Endothelial cell of umbilical vein (primary cell): ENCODE measurements at regions not wholly inside any gene's neighbourhood (a gene's known extent, or its start where the extent isn't known, plus 50 kb on each side); places are given as distances from the start of the nearest gene placed in this dataset.

ENCODE experiments used
- BruUV-seq: library from RNA; stranded (reverse); fragments of 400-500 nt; replicated peaks from 2 replicates; lab custom pipeline; 2021; lab: Mats Ljungman, UMichigan
- CTCF ChIA-PET: fragments of 300-600, 350-600 bp; sonication (Branson Sonifier 250); formaldehyde crosslinking; loops from one replicate; lab custom pipeline; 2021; ENCODE audit warnings: antibody characterized with exemption, inconsistent platforms; lab: Charles Lee
- POLR2A ChIA-PET: fragments of 300-600, 350-600 bp; sonication (Branson Sonifier 250); formaldehyde crosslinking; loops from one replicate; lab custom pipeline; 2021; ENCODE audit warnings: antibody characterized with exemption, inconsistent platforms; lab: Charles Lee
- DNase-seq: peaks from one replicate; pipeline ENCODE4 v3.0.0-alpha.2; 2011; ENCODE audit warnings: low read depth, low spot score
- FAIRE-seq: peaks from 2 replicates; lab custom pipeline; 2011; peaks lifted over from hg19 to GRCh38; lab: Jason Lieb, UNC
- H2AFZ ChIP-seq: 2 replicates; pipeline ENCODE4 v1.6.0; 2012; ENCODE audit warnings: low read depth, low read length, control low read depth, inconsistent platforms
- H3K27ac ChIP-seq: 2 replicates; pipeline ENCODE4 v1.5.1; 2011; ENCODE audit warnings: low read depth, mild to moderate bottlenecking, control low read depth, low read length, moderate library complexity; ENCODE audit not compliant: insufficient read depth
- H3K27me3 ChIP-seq, 2 experiments: 2 replicates each; pipeline versions ENCODE4 v1.6.0 to v1.6.1; 2011; ENCODE audit warnings: low read length in 2 of 2, mixed read lengths in 1 of 2; ENCODE audit not compliant: control insufficient read depth in 2 of 2, insufficient read depth in 2 of 2
- H3K36me3 ChIP-seq, 2 experiments: 2 replicates in 1 of 2; 3 replicates in 1 of 2; pipeline ENCODE4 v1.5.1; 2011; ENCODE audit warnings: low read length in 2 of 2, mild to moderate bottlenecking in 1 of 2, moderate library complexity in 1 of 2; ENCODE audit not compliant: control insufficient read depth in 2 of 2, insufficient read depth in 2 of 2; ENCODE audit errors: extremely low read depth in 1 of 2
- H3K4me1 ChIP-seq: 3 replicates; pipeline ENCODE4 v1.5.1; 2011; ENCODE audit warnings: mild to moderate bottlenecking, low read length; ENCODE audit not compliant: control insufficient read depth, insufficient read depth; ENCODE audit errors: extremely low read depth
- H3K4me2 ChIP-seq: 2 replicates; pipeline ENCODE4 v1.6.1; 2011; ENCODE audit warnings: low read length, control low read depth, mixed read lengths; ENCODE audit not compliant: insufficient read depth
- H3K4me3 ChIP-seq, 3 experiments: fragments of 200-600 bp in 1 of 3; sonication (generic), shearing (Covaris generic) in 1 of 3; replicated peaks in 1 of 3; 2 replicates each; pipeline ENCODE4 v1.5.1; 2011 to 2016; ENCODE audit warnings: control low read depth in 3 of 3, low read length in 3 of 3, mild to moderate bottlenecking in 2 of 3, inconsistent platforms in 1 of 3, low read depth in 1 of 3, moderate library complexity in 1 of 3; ENCODE audit not compliant: insufficient read depth in 1 of 3
- H3K79me2 ChIP-seq: 2 replicates; pipeline ENCODE4 v1.6.0; 2012; ENCODE audit warnings: low read length, inconsistent platforms; ENCODE audit not compliant: control insufficient read depth, insufficient read depth
- H3K9ac ChIP-seq: replicated peaks from 2 replicates; pipeline ENCODE3; 2011; ENCODE audit warnings: low read length, control low read depth; ENCODE audit not compliant: insufficient read depth; ENCODE audit errors: extremely low read depth
- H3K9me1 ChIP-seq: replicated peaks from 3 replicates; pipeline ENCODE4 v1.6.0; 2011; ENCODE audit warnings: mild to moderate bottlenecking, low read length; ENCODE audit not compliant: control insufficient read depth, insufficient read depth; ENCODE audit errors: extremely low read depth
- H3K9me3 ChIP-seq: replicated peaks from 2 replicates; pipeline ENCODE4 v1.5.1; 2012; ENCODE audit warnings: low read length, inconsistent platforms; ENCODE audit not compliant: control insufficient read depth, insufficient read depth
- H4K20me1 ChIP-seq: replicated peaks from 2 replicates; pipeline ENCODE3; 2011; ENCODE audit warnings: mild to moderate bottlenecking, low read length; ENCODE audit not compliant: control insufficient read depth, insufficient read depth; ENCODE audit errors: extremely low read depth
- CTCF ChIP-seq, 2 donors: IDR thresholded peaks; 1 replicate in 1 of 2; 2 replicates in 1 of 2; pipeline ENCODE4 v1.5.1; 2011; ENCODE audit warnings: low read length in 2 of 2, mild to moderate bottlenecking in 2 of 2, moderate library complexity in 2 of 2, control low read depth in 1 of 2, inconsistent platforms in 1 of 2, low read depth in 1 of 2; ENCODE audit not compliant: insufficient read depth in 1 of 2; ENCODE audit errors: extremely low read depth in 1 of 2
- EZH2 ChIP-seq: IDR thresholded peaks from 2 replicates; pipeline ENCODE4 v1.6.1; 2012; ENCODE audit warnings: borderline replicate concordance, low read depth, mild to moderate bottlenecking, moderate library complexity, low read length, inconsistent platforms; ENCODE audit not compliant: severe bottlenecking
- FOS ChIP-seq: IDR thresholded peaks from 2 replicates; pipeline ENCODE4 v1.6.1; 2011; ENCODE audit warnings: mild to moderate bottlenecking, low read length, moderate library complexity, borderline replicate concordance; ENCODE audit not compliant: insufficient read depth
- GATA2 ChIP-seq: IDR thresholded peaks from 2 replicates; pipeline ENCODE4 v1.7.0; 2011; ENCODE audit warnings: low read depth, mild to moderate bottlenecking, moderate library complexity, mixed read lengths, low read length; ENCODE audit not compliant: insufficient read length, insufficient read depth
- JUN ChIP-seq: IDR thresholded peaks from 2 replicates; pipeline ENCODE4 v1.6.1; 2011; ENCODE audit warnings: borderline replicate concordance, low read depth; ENCODE audit not compliant: insufficient read length, insufficient read depth
- MAX ChIP-seq: IDR thresholded peaks from 2 replicates; pipeline ENCODE4 v1.6.1; 2011; ENCODE audit not compliant: insufficient read depth, insufficient read length
- MYC ChIP-seq: IDR thresholded peaks from one replicate; pipeline ENCODE4 v1.6.1; 2011; ENCODE audit warnings: mild to moderate bottlenecking, low read depth, low read length
- POLR2A ChIP-seq: IDR thresholded peaks from 2 replicates; pipeline ENCODE4 v1.6.1; 2012; ENCODE audit warnings: low read depth, mild to moderate bottlenecking, control low read depth, low read length
- POLR2AphosphoS5 ChIP-seq: IDR thresholded peaks from 2 replicates; pipeline ENCODE4 v1.6.1; 2012; ENCODE audit warnings: low read depth, mild to moderate bottlenecking, control low read depth, low read length, moderate library complexity; ENCODE audit not compliant: insufficient read depth
- dilution Hi-C: fragments of 300-500 bp; cut with MboI; formaldehyde crosslinking; loops from one replicate; pipeline ENCODE4 v1.15.0; 2019; ENCODE audit warnings: low sequenced_read_pairs; ENCODE audit not compliant: extremely low pct_ligation_motif_present
- intact Hi-C: fragments of 100-400 bp; cut with micrococcal nuclease; formaldehyde crosslinking; loops from one replicate; pipeline ENCODE4 v1.10.0; 2022

GRCh38 chr4:152189451-152190179 lies 346.3 kb downstream of the FBXW7 start:
- no peak overlapping the region for H3K9ac ChIP-seq
- no TSS peak for BruUV-seq
- FAIRE-seq (no peak), DNase-seq (no peak)
- dilution Hi-C loops (no loop called here), intact Hi-C loops (no loop called here)
- CTCF ChIA-PET: no interaction called here
- POLR2A ChIA-PET: no interaction called here
- no peaks in the 10 kb centered on the region for H3K9me3 ChIP-seq
- no peaks in the 10 kb centered on the region for H3K36me3 ChIP-seq
- no peak overlapping the region for H3K27ac ChIP-seq
- no peak overlapping the region for H3K4me3 ChIP-seq
- no peak overlapping the region for H2AFZ ChIP-seq
- H3K4me2 ChIP-seq: no peak overlapping the region
- no peak for TF ChIP-seq FOS
- TF ChIP-seq CTCF (IDR thresholded peaks at IDR 0.05; ENCODE audit: extremely low read depth in 1 of 2, insufficient read depth in 1 of 2, low read depth in 1 of 2, low read length in 2 of 2): no peak
- TF ChIP-seq MAX: no peak
- no peak for TF ChIP-seq POLR2A
- no peak for TF ChIP-seq MYC
- TF ChIP-seq JUN: no peak
- no peak for TF ChIP-seq GATA2
- no peak for TF ChIP-seq EZH2
- TF ChIP-seq POLR2AphosphoS5: no peak
- H3K27me3 ChIP-seq: no peaks in the 10 kb centered on the region
- H3K4me1 ChIP-seq: no peaks in the 10 kb centered on the region
- H3K9me1 ChIP-seq: no peaks in the 10 kb centered on the region
- H4K20me1 ChIP-seq: no peaks in the 10 kb centered on the region
- H3K79me2 ChIP-seq: no peaks in the 10 kb centered on the region
